ENCODE measurements at regions not wholly inside any gene's neighbourhood (a gene's known extent, or its start where the extent isn't known, plus 50 kb on each side); places are given as distances from the start of the nearest gene placed in this dataset.

- TF ChIP-seq POLR2A (IDR thresholded peaks at IDR 0.05) = no peak
- TF ChIP-seq POLR2AphosphoS5 (IDR thresholded peaks at IDR 0.05) = no peak
- no peak for TF ChIP-seq CTCF (IDR thresholded peaks at IDR 0.05)
These were observed 95.7 kb upstream of the GLI3 start for GRCh38 chr7:42332605-42333222.

Data from gastroesophageal sphincter (tissue), 3 donors.